ENCODE measurements at regions not wholly inside any gene's neighbourhood (a gene's known extent, or its start where the extent isn't known, plus 50 kb on each side); places are given as distances from the start of the nearest gene placed in this dataset.

DNA sequence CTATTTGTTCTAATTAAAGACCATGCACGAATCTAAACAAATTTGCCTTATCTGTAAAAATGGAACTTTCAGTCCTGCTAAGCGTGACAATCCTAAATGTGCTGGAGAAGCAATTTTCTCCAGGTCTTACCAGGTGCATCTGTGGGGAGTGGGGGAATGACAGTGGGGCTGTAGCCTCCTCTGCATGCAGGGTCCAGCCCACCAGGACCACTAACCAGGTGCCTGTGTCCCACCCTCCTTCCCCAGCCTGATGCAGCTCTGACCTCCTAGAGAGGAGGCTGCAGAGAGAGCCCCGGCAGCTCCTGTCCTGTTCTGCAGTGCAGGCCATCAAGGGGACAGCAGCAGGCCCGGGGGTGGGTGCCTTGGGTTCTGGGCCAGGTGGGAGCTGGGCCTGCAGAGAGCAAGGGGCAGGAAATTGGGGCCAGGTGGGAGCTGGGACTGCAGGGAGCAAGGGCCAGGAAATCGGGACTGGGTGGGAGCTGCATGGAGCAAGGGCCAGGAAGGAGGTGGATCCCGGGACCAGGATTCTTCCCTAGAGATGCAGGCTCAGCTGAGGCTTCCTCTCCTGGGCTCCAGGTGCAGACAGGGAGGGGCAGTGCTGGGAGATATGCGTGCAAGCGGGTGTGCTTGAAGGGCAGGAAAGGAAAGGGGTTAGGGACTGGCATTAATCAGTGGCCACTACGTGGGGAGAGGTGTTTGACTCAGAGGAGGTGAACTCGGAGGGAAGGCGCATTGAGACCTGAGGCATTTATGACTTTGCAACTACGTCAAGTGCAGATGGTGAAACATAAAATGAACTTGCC is 185.3 kb downstream of the ANKRD30B start:
- Histone ChIP-seq H3K4me1 (ENCODE audit: insufficient read depth, low read length) (no peaks in the 10 kb centered on the region), H3K36me3 (ENCODE audit: insufficient read depth, low read length) (no peaks in the 10 kb centered on the region), H3K27ac (ENCODE audit: low read depth in 1 of 2, low read length in 2 of 2) (no peak overlapping the region), H3K27me3 (ENCODE audit: control insufficient read depth in 1 of 2, insufficient read depth in 2 of 2, low read length in 2 of 2) (no peaks in the 10 kb centered on the region), H3K4me3 (ENCODE audit: low read length) (no peak overlapping the region), H3K9me3 (ENCODE audit: control insufficient read depth in 1 of 2, insufficient read depth in 1 of 2, low read length in 2 of 2) (peaks cover 0 to 4% of the 10 kb centered on the region in 2 experiments)
- Mint-ChIP-seq H3K27ac (no peak overlapping the region), H3K4me3 (no peak overlapping the region), H3K36me3 (ENCODE audit: low read depth) (no peaks in the 10 kb centered on the region), H3K27me3 (no peaks in the 10 kb centered on the region), H3K9me3 (no peaks in the 10 kb centered on the region), H3K4me1 (ENCODE audit: low read depth) (no peaks in the 10 kb centered on the region)
- ChIA-PET POLR2A (no interaction called here), CTCF (no interaction called here)
- no peak for ATAC-seq (ENCODE audit: poor library complexity)
- TF ChIP-seq CTCF (IDR thresholded peaks at IDR 0.05): no peak
- intact Hi-C loops (cut with DNase I, micrococcal nuclease): no loop called here
- DNase-seq: no peak

- Mint-ChIP-seq H3K9me3 (no peaks in the 10 kb centered on the region), H3K27ac (no peak overlapping the region), H3K4me3 (no peak overlapping the region), H3K4me1 (ENCODE audit: low read depth) (no peaks in the 10 kb centered on the region), H3K27me3 (no peaks in the 10 kb centered on the region), H3K36me3 (ENCODE audit: low read depth) (no peaks in the 10 kb centered on the region)
- POLR2A ChIA-PET: no interaction called here
- H3K27me3 ChIP-seq (ENCODE audit: control insufficient read depth in 1 of 2, insufficient read depth in 2 of 2, low read length in 2 of 2): no peaks in the 10 kb centered on the region
- ATAC-seq (ENCODE audit: poor library complexity): no peak
- H3K27ac ChIP-seq (ENCODE audit: low read depth in 1 of 2, low read length in 2 of 2): no peak overlapping the region
- TF ChIP-seq CTCF (IDR thresholded peaks at IDR 0.05): no peak
- DNase-seq: no peak
- H3K4me3 ChIP-seq (ENCODE audit: low read length): no peak overlapping the region
- intact Hi-C loops (cut with DNase I, micrococcal nuclease): no loop called here
- CTCF ChIA-PET: no interaction called here
- H3K9me3 ChIP-seq (ENCODE audit: control insufficient read depth in 1 of 2, insufficient read depth in 1 of 2, low read length in 2 of 2): peaks cover 0 to 4% of the 10 kb centered on the region in 2 experiments
- H3K36me3 ChIP-seq (ENCODE audit: insufficient read depth, low read length): no peaks in the 10 kb centered on the region
- H3K4me1 ChIP-seq (ENCODE audit: insufficient read depth, low read length): no peaks in the 10 kb centered on the region
Measured at GRCh38 chr18:14933964-14934363, 186.0 kb downstream of the ANKRD30B start.

GRCh38 chr18:14935210-14935609 is 187.2 kb downstream of the ANKRD30B start:
- DNase-seq: no peak
- ChIA-PET CTCF (no interaction called here), POLR2A (no interaction called here)
- Histone ChIP-seq H3K27me3 (ENCODE audit: control insufficient read depth in 1 of 2, insufficient read depth in 2 of 2, low read length in 2 of 2) (no peaks in the 10 kb centered on the region), H3K36me3 (ENCODE audit: insufficient read depth, low read length) (no peaks in the 10 kb centered on the region), H3K4me1 (ENCODE audit: insufficient read depth, low read length) (no peaks in the 10 kb centered on the region), H3K9me3 (ENCODE audit: control insufficient read depth in 1 of 2, insufficient read depth in 1 of 2, low read length in 2 of 2) (peaks cover 0 to 3% of the 10 kb centered on the region in 2 experiments), H3K4me3 (ENCODE audit: low read length) (no peak overlapping the region), H3K27ac (ENCODE audit: low read depth in 1 of 2, low read length in 2 of 2) (no peak overlapping the region)
- H3K27ac Mint-ChIP-seq: no peak overlapping the region
- no peaks in the 10 kb centered on the region for H3K36me3 Mint-ChIP-seq (ENCODE audit: low read depth)
- no peak for TF ChIP-seq CTCF (IDR thresholded peaks at IDR 0.05)
- intact Hi-C loops (cut with DNase I, micrococcal nuclease): no loop called here
- ATAC-seq (ENCODE audit: poor library complexity): no peak
- H3K4me1 Mint-ChIP-seq (ENCODE audit: low read depth): no peaks in the 10 kb centered on the region
- no peaks in the 10 kb centered on the region for H3K27me3 Mint-ChIP-seq
- H3K9me3 Mint-ChIP-seq: no peaks in the 10 kb centered on the region
- no peak overlapping the region for H3K4me3 Mint-ChIP-seq
